ENCODE measurements at regions not wholly inside any gene's neighbourhood (a gene's known extent, or its start where the extent isn't known, plus 50 kb on each side); places are given as distances from the start of the nearest gene placed in this dataset.

- Histone ChIP-seq H3K4me2 (ENCODE audit: low read depth, low read length) (no peak overlapping the region), H3K9me3 (ENCODE audit: control insufficient read depth, insufficient read depth, low read length) (no peaks in the 10 kb centered on the region), H3K4me1 (ENCODE audit: control insufficient read depth, insufficient read depth, low read length) (no peaks in the 10 kb centered on the region), H2BK15ac (ENCODE audit: low read depth, low read length) (no peak overlapping the region), H3K9ac (ENCODE audit: low read depth, low read length) (no peak overlapping the region), H3K36me3 (ENCODE audit: control insufficient read depth, insufficient read depth, low read length) (no peaks in the 10 kb centered on the region), H2BK5ac (ENCODE audit: low read depth, low read length, poor library complexity, severe bottlenecking) (no peak overlapping the region), H3K18ac (ENCODE audit: low read depth, low read length) (no peak overlapping the region), H2AFZ (replicated peaks; ENCODE audit: low read length, poor library complexity) (no peak overlapping the region), H3K27me3 (ENCODE audit: control insufficient read depth, insufficient read depth, low read length) (no peaks in the 10 kb centered on the region), H2BK20ac (ENCODE audit: low read depth, low read length) (no peak overlapping the region), H2BK120ac (ENCODE audit: low read depth, low read length) (no peak overlapping the region), H3K23ac (ENCODE audit: low read depth, low read length) (no peak overlapping the region), H3K14ac (replicated peaks; ENCODE audit: low read depth, low read length) (no peak overlapping the region), H3K79me1 (ENCODE audit: low read depth in 1 of 2, low read length in 2 of 2) (no peaks in the 10 kb centered on the region), H4K5ac (ENCODE audit: low read depth, low read length) (no peak overlapping the region), H2AK9ac (replicated peaks; ENCODE audit: low read depth, low read length, poor library complexity) (no peak overlapping the region), H2AK5ac (ENCODE audit: low read depth, low read length) (no peak overlapping the region), H4K91ac (ENCODE audit: insufficient read depth, low read depth, low read length) (no peak overlapping the region), H3K56ac (ENCODE audit: extremely low read depth, insufficient read depth, low read length) (no peak overlapping the region), H3K27ac (ENCODE audit: insufficient read depth, low read length) (no peak overlapping the region), H4K8ac (ENCODE audit: low read depth in 2 of 2, low read length in 2 of 2) (no peak overlapping the region), H3K4me3 (ENCODE audit: insufficient read depth, low read depth, low read length) (no peak overlapping the region), H3K9me1 (ENCODE audit: insufficient read depth, low read length) (no peaks in the 10 kb centered on the region), H3K4ac (ENCODE audit: low read depth, low read length) (no peak overlapping the region), H4K20me1 (ENCODE audit: insufficient read depth, low read length) (no peaks in the 10 kb centered on the region)
- BruUV-seq (replicated peaks): no TSS peak
- in situ Hi-C loops (cut with MboI; ENCODE audit: low sequenced_read_pairs): no loop called here
- TF ChIP-seq RCOR1 (IDR thresholded peaks at IDR 0.05; ENCODE audit: insufficient replicate concordance, low read length) (no peak), FOS (IDR thresholded peaks at IDR 0.05; ENCODE audit: low read depth, low read length) (no peak)
- no peak for ATAC-seq (ENCODE audit: low read depth)
- intact Hi-C loops (cut with micrococcal nuclease): no loop called here
- POLR2A ChIA-PET (ENCODE audit: unreplicated experiment): no interaction called here
- CTCF ChIA-PET: no interaction called here
- dilution Hi-C loops (cut with HindIII; ENCODE audit: low sequenced_read_pairs, unreplicated experiment): no loop called here
- DNase-seq: no peak
- WGBS, 2 experiments (ENCODE audit: extremely low coverage in 2 of 2, insufficient read length in 1 of 2): no CpG with 5 or more reads among the region's 1 CpG
Observed at GRCh38 chr13:105783261-105783660, 752.2 kb downstream of the EFNB2 start.

Data from IMR-90 (cell line).